ENCODE measurements at regions not wholly inside any gene's neighbourhood (a gene's known extent, or its start where the extent isn't known, plus 50 kb on each side); places are given as distances from the start of the nearest gene placed in this dataset.

DNA sequence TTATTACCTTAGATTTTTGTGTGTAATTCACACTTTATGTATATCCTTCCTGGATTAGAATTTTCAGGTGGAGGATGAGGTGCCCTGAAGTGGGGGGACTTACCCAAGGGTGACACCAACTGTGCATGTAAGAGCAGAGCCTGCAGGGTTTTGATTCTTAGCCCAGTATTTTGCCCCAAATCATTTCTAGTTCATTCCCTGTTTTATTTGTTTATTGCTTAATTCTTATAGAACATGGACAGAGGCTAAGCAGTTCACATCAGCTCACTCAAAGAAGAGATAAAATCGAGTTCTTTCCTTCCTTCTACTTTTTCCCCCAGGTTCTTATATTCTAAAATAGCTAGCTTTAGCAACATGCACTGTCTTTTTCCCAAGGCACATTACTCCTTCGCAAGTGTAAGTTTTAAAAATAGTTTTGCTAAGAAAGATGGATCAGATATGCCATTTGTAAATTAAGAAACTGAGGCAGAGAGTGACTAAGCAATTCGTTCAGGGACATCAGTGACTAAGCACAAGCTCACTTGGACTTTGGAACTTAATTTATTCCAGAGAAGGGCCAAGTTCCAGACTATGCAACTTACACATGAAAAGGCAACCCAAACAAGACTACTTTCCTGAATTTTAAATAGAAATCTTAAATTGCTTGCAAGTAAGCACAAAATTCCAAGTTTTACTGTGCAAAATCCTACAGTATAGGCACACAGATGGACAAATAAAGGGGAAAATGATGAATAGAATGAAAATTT is 427.9 kb upstream of the POU3F3 start:
- H4K5ac ChIP-seq (ENCODE audit: insufficient read length, low read depth, low read length) = no peak overlapping the region
- no peak overlapping the region for H4K91ac ChIP-seq (ENCODE audit: insufficient read length, low read depth, low read length)
- no peak for DNase-seq
- no peak overlapping the region for H2BK12ac ChIP-seq (ENCODE audit: insufficient read length, low read depth, low read length)
- H2BK20ac ChIP-seq (ENCODE audit: low read depth, low read length, poor library complexity, severe bottlenecking) = no peak overlapping the region
- no peak overlapping the region for H2BK15ac ChIP-seq (ENCODE audit: low read depth, low read length)
- H3K23ac ChIP-seq (ENCODE audit: insufficient read length, low read depth, low read length) = no peak overlapping the region
- TF ChIP-seq, protein P1, sequence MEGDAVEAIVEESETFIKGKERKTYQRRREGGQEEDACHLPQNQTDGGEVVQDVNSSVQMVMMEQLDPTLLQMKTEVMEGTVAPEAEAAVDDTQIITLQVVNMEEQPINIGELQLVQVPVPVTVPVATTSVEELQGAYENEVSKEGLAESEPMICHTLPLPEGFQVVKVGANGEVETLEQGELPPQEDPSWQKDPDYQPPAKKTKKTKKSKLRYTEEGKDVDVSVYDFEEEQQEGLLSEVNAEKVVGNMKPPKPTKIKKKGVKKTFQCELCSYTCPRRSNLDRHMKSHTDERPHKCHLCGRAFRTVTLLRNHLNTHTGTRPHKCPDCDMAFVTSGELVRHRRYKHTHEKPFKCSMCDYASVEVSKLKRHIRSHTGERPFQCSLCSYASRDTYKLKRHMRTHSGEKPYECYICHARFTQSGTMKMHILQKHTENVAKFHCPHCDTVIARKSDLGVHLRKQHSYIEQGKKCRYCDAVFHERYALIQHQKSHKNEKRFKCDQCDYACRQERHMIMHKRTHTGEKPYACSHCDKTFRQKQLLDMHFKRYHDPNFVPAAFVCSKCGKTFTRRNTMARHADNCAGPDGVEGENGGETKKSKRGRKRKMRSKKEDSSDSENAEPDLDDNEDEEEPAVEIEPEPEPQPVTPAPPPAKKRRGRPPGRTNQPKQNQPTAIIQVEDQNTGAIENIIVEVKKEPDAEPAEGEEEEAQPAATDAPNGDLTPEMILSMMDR (conservative IDR thresholded peaks at IDR 0.05) = no peak
- H2BK5ac ChIP-seq (ENCODE audit: insufficient read length, low read length) = no peak overlapping the region
- no peaks in the 10 kb centered on the region for H3K9me3 ChIP-seq (ENCODE audit: control insufficient read depth, low read depth, low read length)
- H3K27ac ChIP-seq (ENCODE audit: insufficient read length, low read depth, low read length) = no peak overlapping the region
- H3K4me2 ChIP-seq (ENCODE audit: insufficient read depth, insufficient read length, low read length) = no peak overlapping the region
- no peaks in the 10 kb centered on the region for H3K79me1 ChIP-seq (ENCODE audit: insufficient read depth, low read depth, low read length, poor library complexity, severe bottlenecking)
- no peak overlapping the region for H2AFZ ChIP-seq (ENCODE audit: low read length)
- no peak overlapping the region for H2BK120ac ChIP-seq (ENCODE audit: low read depth, low read length, poor library complexity, severe bottlenecking)
- Mint-ChIP-seq H3K9me3 (no peaks in the 10 kb centered on the region), H3K4me3 (no peak overlapping the region), H3K27ac (no peak overlapping the region), H3K27me3 (ENCODE audit: low read depth) (peaks cover 1% of the 10 kb centered on the region; the same call in 1 of the 2 replicates), H3K36me3 (ENCODE audit: insufficient read depth in 1 of 3, low read depth in 3 of 3) (no peaks in the 10 kb centered on the region), H3K4me1 (no peaks in the 10 kb centered on the region)
- no peak overlapping the region for H2AK5ac ChIP-seq (ENCODE audit: insufficient read length, low read length)
- H3K56ac ChIP-seq (ENCODE audit: insufficient read length, low read depth, low read length) = no peak overlapping the region
- H3K4me1 ChIP-seq (ENCODE audit: insufficient read depth, low read length) = no peaks in the 10 kb centered on the region
- no peaks in the 10 kb centered on the region for H3K79me2 ChIP-seq (ENCODE audit: insufficient read depth, low read length)
- H4K8ac ChIP-seq (replicated peaks; ENCODE audit: insufficient read length, low read depth, low read length) = no peak overlapping the region
- H3K14ac ChIP-seq (ENCODE audit: insufficient read depth, low read length) = no peak overlapping the region
- no peak overlapping the region for H3K4ac ChIP-seq (ENCODE audit: low read depth, low read length)
- no CpG with 5 or more reads among the region's 3 CpGs for WGBS (ENCODE audit: extremely low coverage, insufficient read length, low lambda C conversion rate)
- H4K20me1 ChIP-seq (ENCODE audit: control insufficient read depth, insufficient read depth, insufficient read length) = no peaks in the 10 kb centered on the region
- no peak overlapping the region for H3K9ac ChIP-seq (ENCODE audit: extremely low read depth, insufficient read length, low read length)
- H3K23me2 ChIP-seq (ENCODE audit: insufficient read length, low read depth, low read length, poor library complexity, severe bottlenecking) = no peaks in the 10 kb centered on the region
- H3K18ac ChIP-seq (ENCODE audit: insufficient read length, low read depth, low read length) = no peak overlapping the region
- H3K27me3 ChIP-seq (ENCODE audit: insufficient read depth, low read length) = no peaks in the 10 kb centered on the region
- no peak overlapping the region for H3T11ph ChIP-seq (ENCODE audit: low read length)

Data from H9 (cell line).